Gastrocnemius medialis (tissue), 4 donors: ENCODE measurements at regions not wholly inside any gene's neighbourhood (a gene's known extent, or its start where the extent isn't known, plus 50 kb on each side); places are given as distances from the start of the nearest gene placed in this dataset.
A peak's percentile ranks its signal among the peaks of the same experiment; 100 is the strongest.
"Not testable (repeated sequence)": the region's sequence is repeated elsewhere in the genome, so short reads cannot be mapped to it uniquely, and the experiment has no call there.

Source experiments
- ATAC-seq, 2 donors: fragments of 150-250 bp; one replicate each; pipeline ENCODE4 v1.9.1; 2016
- DNase-seq, 2 donors: peaks; one replicate each; pipeline ENCODE4 v3.0.0-alpha.2; 2019
- H3K27ac ChIP-seq, 4 donors: fragments of 200-600 bp; sonication (generic); 1 replicate in 1 of 4; 2 replicates in 3 of 4; pipeline ENCODE4 v1.5.1; 2016 to 2018; ENCODE audit warnings: mild to moderate bottlenecking in 2 of 4, moderate library complexity in 1 of 4
- H3K27me3 ChIP-seq, 3 donors: fragments of 200-600 bp; sonication (generic) in 2 of 3; 1 replicate in 1 of 3; 2 replicates in 2 of 3; pipeline versions ENCODE4 v1.5.1 to v1.6.0; 2016 to 2019; ENCODE audit warnings: mild to moderate bottlenecking in 1 of 3, moderate library complexity in 1 of 3
- H3K36me3 ChIP-seq, 2 donors: fragments of 200-600 bp; sonication (generic) in 1 of 2; one replicate each; pipeline ENCODE4 v1.5.1; 2017 to 2018
- H3K4me1 ChIP-seq, 2 donors: fragments of 200-600 bp; sonication (generic) in 1 of 2; one replicate each; pipeline ENCODE4 v1.5.1; 2016 to 2017; ENCODE audit warnings: mild to moderate bottlenecking in 2 of 2
- H3K4me3 ChIP-seq, 4 donors: fragments of 200-600 bp; sonication (generic) in 3 of 4; 1 replicate in 1 of 4; 2 replicates in 3 of 4; pipeline ENCODE4 v1.5.1; 2016 to 2019; ENCODE audit warnings: mild to moderate bottlenecking in 2 of 4
- H3K9me3 ChIP-seq, 3 donors: fragments of 200-600 bp; sonication (generic) in 2 of 3; 1 replicate in 1 of 3; 2 replicates in 2 of 3; pipeline ENCODE4 v1.5.1; 2016 to 2019
- CTCF ChIP-seq, 5 experiments: fragments of 450-650 bp in 3 of 5; fragments of 200-600 bp in 2 of 5; sonication (generic) in 2 of 5; IDR thresholded peaks in 4 of 5; conservative IDR thresholded peaks in 1 of 5; 1 replicate in 4 of 5; 2 replicates in 1 of 5; pipeline ENCODE4 v1.5.1; 2016 to 2019; ENCODE audit warnings: antibody characterized with exemption in 5 of 5, mild to moderate bottlenecking in 3 of 5, moderate library complexity in 3 of 5
- in situ Hi-C, 4 donors: fragments of 200-750 bp; cut with MboI; loops; one replicate each; pipeline versions ENCODE4 v1.15.0 to v1.8.0; 2017; ENCODE audit warnings: low sequenced_read_pairs in 4 of 4
- intact Hi-C: fragments of 100-400 bp; cut with DNase I; formaldehyde crosslinking; loops from one replicate; pipeline ENCODE4 v1.15.1; 2023; ENCODE audit warnings: low total_unique reads

GRCh38 chr13:52565324-52565723, 76.9 kb upstream of the HNRNPA1L2 start:
- H3K36me3 ChIP-seq, in situ Hi-C loops, ATAC-seq, intact Hi-C loops, H3K27ac ChIP-seq, H3K4me1 ChIP-seq, H3K9me3 ChIP-seq, DNase-seq, H3K4me3 ChIP-seq, H3K27me3 ChIP-seq: not testable (repeated sequence)

GRCh38 chr13:52569904-52570602, 72.2 kb upstream of the HNRNPA1L2 start:
- H3K4me1 ChIP-seq, H3K36me3 ChIP-seq, H3K9me3 ChIP-seq, H3K27ac ChIP-seq, H3K4me3 ChIP-seq, H3K27me3 ChIP-seq, in situ Hi-C loops, intact Hi-C loops: not testable (repeated sequence)
- peak; percentile 7 to 47 for DNase-seq
- ATAC-seq, result peak; percentile 85 to 89
- peak in 2 of 5 experiments; percentile 14 to 38 for TF ChIP-seq CTCF (IDR thresholded peaks at IDR 0.05 in 4 of 5, conservative IDR thresholded peaks at IDR 0.05 in 1 of 5)

GRCh38 chr13:52571163-52571562, 71.1 kb upstream of the HNRNPA1L2 start:
- H3K27me3 ChIP-seq, H3K4me1 ChIP-seq, H3K27ac ChIP-seq, H3K4me3 ChIP-seq, H3K9me3 ChIP-seq, intact Hi-C loops, in situ Hi-C loops, ATAC-seq, DNase-seq, H3K36me3 ChIP-seq: not testable (repeated sequence)

GRCh38 chr13:52582962-52583361, 59.3 kb upstream of the HNRNPA1L2 start:
- H3K9me3 ChIP-seq, DNase-seq, H3K4me3 ChIP-seq, H3K4me1 ChIP-seq, H3K27me3 ChIP-seq, H3K27ac ChIP-seq, ATAC-seq, in situ Hi-C loops, H3K36me3 ChIP-seq, intact Hi-C loops: not testable (repeated sequence)
